IPS-15b (cell line): ENCODE measurements at regions not wholly inside any gene's neighbourhood (a gene's known extent, or its start where the extent isn't known, plus 50 kb on each side); places are given as distances from the start of the nearest gene placed in this dataset.
"Not testable (repeated sequence)": the region's sequence is repeated elsewhere in the genome, so short reads cannot be mapped to it uniquely, and the experiment has no call there.

Experiments
- H3K27me3 ChIP-seq: one replicate; pipeline ENCODE4 v1.6.1; 2013; ENCODE audit warnings: low read length; ENCODE audit not compliant: control insufficient read depth, insufficient read depth
- H3K36me3 ChIP-seq: one replicate; pipeline ENCODE4 v1.6.1; 2013; ENCODE audit warnings: low read length; ENCODE audit not compliant: control insufficient read depth, insufficient read depth
- H3K4me1 ChIP-seq: one replicate; pipeline ENCODE4 v1.6.1; 2013; ENCODE audit warnings: mild to moderate bottlenecking, low read length; ENCODE audit not compliant: control insufficient read depth, insufficient read depth
- H3K4me3 ChIP-seq: one replicate; pipeline ENCODE4 v1.5.1; 2013; ENCODE audit warnings: low read depth, low read length
- H3K9ac ChIP-seq: one replicate; pipeline ENCODE4 v1.6.1; 2013; ENCODE audit warnings: low read depth, mild to moderate bottlenecking, low read length
- H3K9me3 ChIP-seq: one replicate; pipeline ENCODE4 v1.6.1; 2013; ENCODE audit warnings: mild to moderate bottlenecking, low read length; ENCODE audit not compliant: control insufficient read depth, insufficient read depth

DNA sequence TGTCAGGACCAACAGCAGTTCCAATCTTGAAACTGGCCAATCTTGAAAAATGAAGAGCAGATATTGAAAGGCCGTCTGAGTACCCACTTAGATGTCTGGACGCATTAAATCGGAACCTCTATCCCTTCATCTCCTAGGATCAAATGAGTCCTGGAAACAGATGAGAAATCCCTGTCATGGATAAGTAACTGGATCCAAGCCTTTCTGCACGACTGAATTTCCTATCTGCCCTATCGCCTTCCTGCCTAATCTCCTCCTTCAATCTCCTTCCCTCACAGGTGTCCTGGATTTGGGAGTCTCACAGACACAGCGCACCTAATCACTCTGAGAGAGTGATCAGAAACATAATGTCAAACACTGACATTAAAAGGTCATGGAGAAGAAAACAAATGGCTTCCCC is 245.2 kb upstream of the PRSS58 start:
- H3K27me3 ChIP-seq: no peaks in the 10 kb centered on the region
- H3K4me3 ChIP-seq: no peak overlapping the region
- no peak overlapping the region for H3K9ac ChIP-seq
- no peaks in the 10 kb centered on the region for H3K4me1 ChIP-seq
- no peaks in the 10 kb centered on the region for H3K36me3 ChIP-seq
- no peaks in the 10 kb centered on the region for H3K9me3 ChIP-seq

GRCh38 chr7:142501434-142501833 is 243.6 kb upstream of the PRSS58 start:
- H3K4me3 ChIP-seq: no peak overlapping the region
- no peaks in the 10 kb centered on the region for H3K4me1 ChIP-seq
- H3K9ac ChIP-seq: no peak overlapping the region
- no peaks in the 10 kb centered on the region for H3K36me3 ChIP-seq
- H3K9me3 ChIP-seq: no peaks in the 10 kb centered on the region
- H3K27me3 ChIP-seq: peaks cover under 1% of the 10 kb centered on the region

GRCh38 chr7:142500366-142500765 is 242.5 kb upstream of the PRSS58 start:
- no peak overlapping the region for H3K9ac ChIP-seq
- peaks cover 8% of the 10 kb centered on the region for H3K27me3 ChIP-seq
- no peaks in the 10 kb centered on the region for H3K36me3 ChIP-seq
- H3K4me1 ChIP-seq: no peaks in the 10 kb centered on the region
- no peak overlapping the region for H3K4me3 ChIP-seq
- H3K9me3 ChIP-seq: no peaks in the 10 kb centered on the region

DNA sequence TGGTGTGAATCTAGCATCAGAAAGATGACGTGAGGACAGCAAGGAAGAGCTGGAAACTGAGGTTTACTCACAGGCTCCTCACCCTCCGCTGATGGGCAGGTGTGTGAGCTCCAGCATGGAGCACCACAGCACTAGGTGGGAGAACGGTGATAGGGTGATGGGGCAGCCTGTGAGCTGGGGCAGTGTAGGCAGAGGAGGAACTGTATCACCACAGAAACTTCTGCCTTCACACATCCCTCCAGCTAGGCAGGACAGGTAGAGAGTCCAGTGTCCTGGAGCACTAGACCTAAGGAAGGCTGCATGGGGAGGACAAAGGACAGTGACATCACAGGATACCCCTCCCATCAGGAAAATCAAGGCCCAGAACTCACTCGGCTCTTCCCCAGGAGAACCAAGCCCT is 241.8 kb upstream of the PRSS58 start:
- no peak overlapping the region for H3K4me3 ChIP-seq

DNA sequence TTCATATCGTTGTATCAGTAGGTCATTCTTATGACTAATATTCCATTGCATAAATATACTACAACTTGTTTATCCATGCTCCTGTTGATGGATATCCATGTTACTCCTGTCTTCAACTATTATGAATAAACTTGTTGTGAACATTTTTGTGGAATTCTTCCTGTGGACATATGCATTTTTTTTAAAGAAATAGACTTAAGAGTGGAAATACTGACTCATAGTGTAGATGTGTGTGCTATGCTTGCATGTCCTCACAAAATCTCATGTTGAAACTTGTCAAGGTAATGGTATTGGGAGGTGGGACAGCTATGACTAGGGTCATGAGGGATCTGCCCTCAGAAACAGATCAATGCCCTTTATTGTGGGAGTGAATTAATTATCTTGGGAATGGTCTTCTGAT is 240.5 kb upstream of the PRSS58 start:
- Histone ChIP-seq H3K9ac (no peak overlapping the region), H3K4me1 (no peaks in the 10 kb centered on the region), H3K4me3 (no peak overlapping the region), H3K36me3 (no peaks in the 10 kb centered on the region), H3K27me3 (peaks cover 12% of the 10 kb centered on the region), H3K9me3 (no peaks in the 10 kb centered on the region)

More for the DNA sequence above, 241.8 kb upstream of the PRSS58 start:
- Histone ChIP-seq H3K36me3 (no peaks in the 10 kb centered on the region), H3K9ac (no peak overlapping the region), H3K9me3 (no peaks in the 10 kb centered on the region), H3K27me3 (peaks cover 10% of the 10 kb centered on the region), H3K4me1 (no peaks in the 10 kb centered on the region)

GRCh38 chr7:142496545-142496991 is 238.7 kb upstream of the PRSS58 start:
- Histone ChIP-seq H3K4me1 (no peaks in the 10 kb centered on the region), H3K9me3 (no peaks in the 10 kb centered on the region), H3K36me3 (no peaks in the 10 kb centered on the region), H3K27me3 (peaks cover 12% of the 10 kb centered on the region), H3K4me3 (no peak overlapping the region), H3K9ac (no peak overlapping the region)

GRCh38 chr7:142495879-142496278 is 238.0 kb upstream of the PRSS58 start:
- H3K4me1 ChIP-seq, H3K9ac ChIP-seq, H3K4me3 ChIP-seq, H3K9me3 ChIP-seq, H3K36me3 ChIP-seq: not testable (repeated sequence)
- H3K27me3 ChIP-seq: peaks cover 12% of the 10 kb centered on the region

GRCh38 chr7:142495301-142495700 is 237.4 kb upstream of the PRSS58 start:
- H3K9ac ChIP-seq, H3K36me3 ChIP-seq, H3K4me3 ChIP-seq, H3K9me3 ChIP-seq, H3K4me1 ChIP-seq: not testable (repeated sequence)
- H3K27me3 ChIP-seq: peaks cover 12% of the 10 kb centered on the region

GRCh38 chr7:142494021-142494420 is 236.2 kb upstream of the PRSS58 start:
- Histone ChIP-seq H3K9ac (no peak overlapping the region), H3K4me1 (no peaks in the 10 kb centered on the region), H3K4me3 (no peak overlapping the region), H3K9me3 (no peaks in the 10 kb centered on the region), H3K27me3 (peaks cover 12% of the 10 kb centered on the region), H3K36me3 (no peaks in the 10 kb centered on the region)

- no peak overlapping the region for H3K4me3 ChIP-seq
- no peaks in the 10 kb centered on the region for H3K4me1 ChIP-seq
- H3K27me3 ChIP-seq: no peaks in the 10 kb centered on the region
- H3K9ac ChIP-seq: no peak overlapping the region
- no peaks in the 10 kb centered on the region for H3K9me3 ChIP-seq
- H3K36me3 ChIP-seq: no peaks in the 10 kb centered on the region
Observed at GRCh38 chr7:142488842-142489241, 231.0 kb upstream of the PRSS58 start.

- Histone ChIP-seq H3K9me3 (no peaks in the 10 kb centered on the region), H3K27me3 (no peaks in the 10 kb centered on the region), H3K9ac (no peak overlapping the region), H3K4me3 (no peak overlapping the region), H3K4me1 (no peaks in the 10 kb centered on the region), H3K36me3 (no peaks in the 10 kb centered on the region)
Observed at GRCh38 chr7:142488036-142488633, 230.3 kb upstream of the PRSS58 start.

- not testable (repeated sequence) for H3K36me3 ChIP-seq, H3K4me1 ChIP-seq, H3K4me3 ChIP-seq, H3K27me3 ChIP-seq, H3K9ac ChIP-seq, H3K9me3 ChIP-seq
Observed at GRCh38 chr7:142487565-142487964, 229.7 kb upstream of the PRSS58 start.
